GM19468 (cell line): ENCODE measurements at regions not wholly inside any gene's neighbourhood (a gene's known extent, or its start where the extent isn't known, plus 50 kb on each side); places are given as distances from the start of the nearest gene placed in this dataset.

Experiments
- ATAC-seq: cut with Tn5 transposase; IDR thresholded peaks from one replicate; pipeline ENCODE4 v1.9.1; 2021; ENCODE audit warnings: mild to moderate bottlenecking, moderate library complexity, moderate number of reproducible peaks; ENCODE audit not compliant: unreplicated experiment; ENCODE audit errors: extremely low read depth

GRCh38 chr2:181114021-181114420, 133.6 kb downstream of the UBE2E3 start:
- no peak for ATAC-seq

- ATAC-seq = no peak
Measured at GRCh38 chr2:181116261-181116660, 135.9 kb downstream of the UBE2E3 start.

- ATAC-seq = no peak
Measured at GRCh38 chr2:181117206-181117925, 137.0 kb downstream of the UBE2E3 start.

DNA sequence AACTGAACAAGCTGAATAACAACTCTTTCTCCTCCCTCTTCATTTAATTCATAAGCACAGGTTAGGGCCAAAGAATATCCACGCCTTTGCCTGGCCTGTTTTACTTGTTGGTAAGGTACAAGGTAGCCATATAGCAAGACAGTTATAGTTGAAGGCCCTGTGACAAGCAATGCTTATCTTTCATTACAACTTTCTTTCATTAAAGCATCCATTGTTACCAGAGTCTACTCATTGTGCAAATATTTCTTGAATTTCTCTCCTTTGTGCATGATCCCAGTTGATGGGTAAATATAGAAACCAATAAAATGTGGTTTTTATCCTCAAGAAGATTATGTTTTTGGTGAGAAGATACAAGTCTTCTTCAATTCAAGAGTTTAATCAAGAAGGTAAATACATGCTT, 140.2 kb downstream of the UBE2E3 start:
- no peak for ATAC-seq

DNA sequence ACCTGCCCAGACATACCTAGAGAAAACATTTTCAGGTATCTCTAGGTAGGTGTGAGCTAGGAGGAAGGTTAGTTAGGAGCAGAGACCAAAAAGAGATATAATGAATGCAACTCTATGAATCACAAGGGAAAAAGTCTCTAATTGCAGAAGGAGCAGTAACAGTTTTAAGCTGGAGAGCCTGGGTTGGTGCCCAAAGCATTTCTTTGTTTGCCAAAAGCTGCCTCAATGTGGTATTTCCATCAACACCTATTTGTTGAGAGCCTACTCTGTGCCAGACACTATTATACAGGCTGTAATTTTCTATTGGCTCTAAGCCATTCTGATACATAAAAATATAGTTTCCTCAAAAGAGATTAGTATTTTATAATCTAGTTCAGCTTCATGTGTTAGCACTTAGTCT, 141.6 kb downstream of the UBE2E3 start:
- no peak for ATAC-seq

DNA sequence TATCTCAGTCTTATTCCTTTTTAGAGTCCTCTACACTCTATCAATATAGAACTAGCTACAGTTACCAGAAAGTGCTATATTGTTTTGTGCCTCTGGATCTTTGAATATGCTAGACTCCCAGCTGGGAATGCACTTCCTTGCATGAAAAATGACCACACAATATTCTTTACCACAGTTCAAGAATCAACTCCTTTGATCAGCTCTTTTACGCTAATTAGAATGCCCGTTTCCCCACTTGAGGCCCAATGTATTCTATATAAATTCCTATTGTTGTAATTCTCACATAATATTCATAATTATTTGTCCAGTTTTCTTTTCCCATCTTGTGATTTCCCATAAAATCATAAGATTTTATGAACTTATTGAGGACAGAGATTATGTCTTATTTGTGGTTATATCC, 142.2 kb downstream of the UBE2E3 start:
- ATAC-seq = no peak

GRCh38 chr2:181123798-181124231, 143.4 kb downstream of the UBE2E3 start:
- peak; percentile 72 for ATAC-seq

DNA sequence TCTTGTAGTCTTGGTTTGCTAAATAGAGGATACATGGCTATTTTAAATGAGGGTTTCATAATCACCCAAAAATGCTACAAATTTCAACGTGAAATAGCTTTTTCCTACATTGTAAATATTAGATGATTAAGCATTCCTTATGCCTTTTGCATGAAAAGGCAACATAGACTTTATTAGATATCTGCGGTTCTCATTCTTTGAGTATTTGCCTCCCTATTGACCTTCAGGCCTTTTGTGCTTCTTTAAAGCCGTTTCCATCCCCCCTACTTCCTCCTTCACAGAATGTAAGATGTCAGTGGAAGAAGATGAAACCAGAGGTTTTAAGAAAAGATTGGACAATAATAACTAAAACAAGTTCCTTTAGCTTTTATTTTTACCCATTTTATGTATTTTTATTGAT, 144.1 kb downstream of the UBE2E3 start:
- ATAC-seq = no peak

DNA sequence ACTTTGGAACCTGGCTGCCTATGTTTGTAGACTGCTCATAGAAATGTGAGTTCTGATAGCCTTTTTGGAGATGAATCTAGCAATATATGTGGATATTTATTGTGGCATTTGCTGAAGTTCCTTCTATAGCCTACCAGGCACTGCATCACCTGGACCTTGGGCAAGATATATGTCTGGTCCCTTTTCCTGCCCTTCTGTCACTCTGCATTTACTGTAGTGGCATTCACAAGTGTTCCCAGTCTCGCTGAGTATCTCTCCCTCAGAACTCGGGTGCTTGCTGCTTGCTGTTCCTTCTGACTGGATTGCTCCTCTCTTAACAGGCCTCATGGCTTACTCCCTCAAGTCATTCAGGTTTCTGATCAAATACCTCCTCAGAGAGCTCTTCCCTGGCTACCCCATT, 145.0 kb downstream of the UBE2E3 start:
- ATAC-seq = no peak

GRCh38 chr2:181126311-181126868, 146.0 kb downstream of the UBE2E3 start:
- ATAC-seq = no peak

- peak; percentile 54 for ATAC-seq
Measured at GRCh38 chr2:181128199-181128598, 147.8 kb downstream of the UBE2E3 start.

DNA sequence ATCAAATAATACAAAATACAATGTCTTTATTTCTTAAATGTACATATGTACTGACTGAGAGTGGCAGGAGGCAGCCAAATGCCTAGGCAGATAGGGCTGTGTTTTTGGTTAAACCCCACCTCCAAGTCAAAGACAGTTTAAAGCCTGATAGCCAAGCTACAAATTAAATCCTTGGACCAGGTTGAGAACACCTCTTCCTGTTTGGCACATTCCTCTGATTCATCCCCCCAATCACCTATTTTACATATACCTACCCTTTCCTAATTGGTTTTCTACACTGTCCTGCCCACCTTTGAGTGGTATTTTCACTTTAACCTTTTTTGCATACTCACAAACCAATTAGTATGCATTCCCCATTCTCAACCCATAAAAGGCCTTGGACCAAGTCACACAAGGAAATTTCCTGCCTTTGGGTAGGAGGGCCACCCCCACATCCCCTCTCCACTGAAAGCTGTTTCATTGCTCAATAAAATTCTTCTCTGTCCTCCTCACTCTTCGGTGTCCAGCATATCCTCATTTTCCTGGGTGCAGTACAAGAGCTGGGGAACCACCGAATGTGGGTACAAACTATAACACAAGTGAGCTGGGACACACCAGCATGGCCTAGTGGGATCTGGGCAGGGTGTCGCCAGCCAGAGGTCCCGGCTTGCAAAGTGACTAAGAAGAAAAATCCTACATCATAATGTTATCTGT, 149.1 kb downstream of the UBE2E3 start:
- ATAC-seq = no peak

GRCh38 chr2:181130686-181131085, 150.3 kb downstream of the UBE2E3 start:
- ATAC-seq = no peak

DNA sequence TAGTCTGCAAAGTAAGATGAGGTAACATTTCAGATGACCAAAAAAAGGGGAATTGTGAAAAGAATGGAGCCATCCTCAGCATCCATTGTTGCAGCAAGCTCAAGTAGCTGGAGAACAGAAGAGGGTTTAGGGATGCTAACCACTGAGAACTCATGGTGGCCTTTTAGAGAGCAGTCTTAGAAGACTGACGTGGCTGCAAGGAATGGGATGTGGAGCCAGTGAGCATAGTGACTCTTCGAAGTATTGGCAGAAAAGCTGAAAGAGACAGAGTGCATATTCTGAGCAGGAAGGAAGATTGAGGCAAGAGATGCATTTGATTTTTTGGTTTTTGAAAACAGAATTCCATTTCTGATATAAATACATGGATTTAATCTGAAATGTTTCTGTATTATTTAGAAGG, 151.2 kb downstream of the UBE2E3 start:
- ATAC-seq = no peak

DNA sequence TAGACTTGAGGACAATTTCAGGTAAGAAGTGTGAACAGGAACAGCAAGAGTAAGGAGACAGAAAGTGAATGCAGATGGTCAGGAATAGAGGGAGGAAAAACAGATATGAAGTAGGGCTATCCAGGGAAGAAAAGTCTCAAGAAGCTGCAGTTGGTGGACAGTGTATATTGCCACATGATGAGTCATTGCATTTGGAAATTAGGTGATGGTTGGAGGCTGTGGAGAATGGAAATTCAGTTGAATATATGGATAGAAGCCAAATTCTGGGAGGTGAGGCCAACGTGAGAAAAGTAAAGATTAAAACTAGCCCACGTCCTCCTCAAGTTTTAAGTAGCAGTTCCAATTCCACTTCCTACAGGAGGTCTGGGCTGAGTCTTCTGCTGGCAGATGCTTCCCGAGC, 158.4 kb downstream of the UBE2E3 start:
- ATAC-seq = no peak

DNA sequence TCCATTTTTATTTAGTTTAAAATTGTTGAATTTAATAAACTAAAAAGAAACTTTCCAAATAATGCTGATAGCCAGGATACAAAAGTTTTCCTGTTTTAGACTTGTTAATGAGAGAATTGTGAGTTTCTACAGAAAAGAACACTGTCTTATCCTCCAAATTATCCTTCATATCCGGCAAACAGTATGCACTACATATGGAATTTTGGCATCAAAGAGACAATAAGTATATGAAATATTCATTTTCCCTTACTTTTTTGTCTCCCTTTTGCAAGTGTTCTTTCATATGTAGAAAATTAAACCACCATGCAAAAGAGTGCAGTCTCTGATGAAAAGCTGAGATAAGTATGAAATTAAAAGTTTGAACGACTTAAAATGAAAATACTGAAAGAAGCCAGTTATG, 159.4 kb downstream of the UBE2E3 start:
- ATAC-seq = no peak

GRCh38 chr2:181140414-181140813, 160.0 kb downstream of the UBE2E3 start:
- ATAC-seq = no peak

- no peak for ATAC-seq
Measured at GRCh38 chr2:181140928-181141327, 160.5 kb downstream of the UBE2E3 start.

DNA sequence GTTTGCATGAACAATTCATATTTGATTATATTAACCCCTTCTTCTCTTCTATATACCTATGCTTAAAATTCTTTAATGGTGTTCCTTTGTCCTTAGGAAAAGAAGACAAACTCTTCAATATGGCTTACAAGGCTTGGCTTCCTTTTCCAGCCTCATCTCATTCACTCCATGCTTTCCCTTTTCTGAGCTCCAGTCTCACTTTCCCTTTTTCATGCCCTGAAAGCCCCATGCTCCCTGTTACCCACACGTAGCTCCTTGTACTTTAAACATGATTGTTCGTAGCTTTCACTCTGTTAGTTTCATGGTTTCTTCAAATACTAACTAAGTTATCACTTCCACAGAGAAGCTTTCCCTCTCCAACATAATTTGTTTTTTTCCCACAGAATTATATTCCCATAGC, 161.3 kb downstream of the UBE2E3 start:
- ATAC-seq = no peak

GRCh38 chr2:181142514-181142913, 162.1 kb downstream of the UBE2E3 start:
- ATAC-seq = no peak

GRCh38 chr2:181143790-181144300, 163.4 kb downstream of the UBE2E3 start:
- ATAC-seq = no peak
